Activated CD4-positive, CD25-positive, alpha-beta regulatory T cell (primary cell): ENCODE measurements at regions not wholly inside any gene's neighbourhood (a gene's known extent, or its start where the extent isn't known, plus 50 kb on each side); places are given as distances from the start of the nearest gene placed in this dataset.
A peak's percentile ranks its signal among the peaks of the same experiment; 100 is the strongest.

Experiments used
- DNase-seq, 4 experiments: peaks; one replicate each; lab custom pipeline; 2025; lab: John Stamatoyannopoulos, UW

- DNase-seq: no peak
Observed at GRCh38 chr12:76220980-76221379, 127.2 kb downstream of the BBS10 start.

GRCh38 chr12:76219806-76220205 is 128.4 kb downstream of the BBS10 start:
- no peak for DNase-seq

DNA sequence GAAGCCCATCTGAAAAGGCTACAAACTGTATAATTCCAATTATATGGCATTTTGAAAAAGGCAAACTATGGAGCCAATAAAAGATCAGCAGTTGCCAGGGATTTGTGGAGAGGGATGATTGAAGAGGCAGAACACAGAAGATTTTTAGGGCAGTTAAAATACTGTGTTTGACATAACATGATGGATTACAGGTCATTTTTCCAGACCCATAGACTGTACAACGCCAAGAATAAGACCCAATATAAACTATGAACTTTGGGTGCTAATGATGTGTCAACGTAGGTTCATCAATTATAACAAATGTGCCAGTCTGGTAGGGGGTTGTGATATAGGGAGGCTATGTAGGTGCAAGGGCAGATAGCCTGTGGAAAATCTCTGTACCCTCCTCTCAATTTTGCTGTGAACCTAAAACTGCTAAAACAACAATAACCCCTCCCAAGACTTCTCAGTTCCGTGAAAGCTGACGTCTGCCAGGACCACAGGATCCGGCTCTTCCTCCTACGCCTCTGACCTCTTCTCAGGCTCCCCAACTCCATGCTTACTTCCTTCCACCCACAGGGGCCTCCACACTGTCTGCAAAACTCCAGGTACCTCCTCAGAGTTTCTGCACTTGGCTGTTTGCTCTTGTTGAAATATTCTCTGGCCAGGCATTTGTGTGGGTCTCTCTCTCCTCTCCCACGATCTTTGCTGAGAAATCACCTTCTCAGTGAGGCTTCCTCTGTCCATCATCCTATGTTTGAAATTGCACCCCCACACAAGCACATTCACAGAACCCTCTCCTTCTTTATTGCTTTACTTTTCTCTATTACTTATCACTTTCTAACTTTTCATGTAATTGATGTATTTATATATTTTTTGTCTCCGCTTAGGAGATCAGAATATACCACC is 131.4 kb downstream of the BBS10 start:
- no peak for DNase-seq

DNA sequence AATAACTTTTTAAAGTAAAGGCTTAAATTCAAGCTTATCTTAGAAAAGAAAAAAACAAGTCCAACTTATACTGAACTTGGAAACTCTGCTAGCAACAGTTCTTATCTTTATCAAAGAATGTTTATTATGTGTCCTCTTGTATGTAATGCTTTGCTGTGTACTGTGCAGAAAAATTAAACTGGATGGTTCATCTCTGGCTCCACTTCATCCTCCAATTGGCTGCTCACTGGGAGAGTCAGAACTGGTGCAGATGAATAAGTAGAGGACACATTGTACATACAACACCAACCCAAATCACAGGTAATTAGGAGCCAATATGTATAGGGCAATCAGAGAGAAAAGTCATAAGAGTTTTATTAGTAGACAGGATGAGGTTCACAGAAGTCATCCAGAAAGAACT is 123.6 kb upstream of the NAP1L1 start:
- no peak for DNase-seq

DNA sequence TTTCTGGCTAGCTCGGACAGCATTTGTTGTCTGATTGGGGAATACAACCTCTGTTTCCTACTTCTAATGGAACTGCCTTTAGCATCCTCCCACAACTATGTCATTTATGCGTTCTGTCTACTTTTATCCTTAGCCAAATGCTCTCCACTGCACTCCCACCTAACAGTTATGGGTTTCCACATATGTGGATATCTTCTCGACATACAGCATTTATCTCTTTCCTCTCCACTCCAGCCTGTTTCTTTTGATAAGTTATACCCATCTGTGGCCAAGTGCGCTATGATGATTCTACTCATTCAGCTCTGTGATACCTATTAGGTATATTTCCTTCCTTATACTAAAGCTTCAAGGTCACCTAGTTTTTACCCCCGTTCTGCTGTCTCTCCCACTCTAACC is 122.2 kb upstream of the NAP1L1 start:
- DNase-seq: no peak

DNA sequence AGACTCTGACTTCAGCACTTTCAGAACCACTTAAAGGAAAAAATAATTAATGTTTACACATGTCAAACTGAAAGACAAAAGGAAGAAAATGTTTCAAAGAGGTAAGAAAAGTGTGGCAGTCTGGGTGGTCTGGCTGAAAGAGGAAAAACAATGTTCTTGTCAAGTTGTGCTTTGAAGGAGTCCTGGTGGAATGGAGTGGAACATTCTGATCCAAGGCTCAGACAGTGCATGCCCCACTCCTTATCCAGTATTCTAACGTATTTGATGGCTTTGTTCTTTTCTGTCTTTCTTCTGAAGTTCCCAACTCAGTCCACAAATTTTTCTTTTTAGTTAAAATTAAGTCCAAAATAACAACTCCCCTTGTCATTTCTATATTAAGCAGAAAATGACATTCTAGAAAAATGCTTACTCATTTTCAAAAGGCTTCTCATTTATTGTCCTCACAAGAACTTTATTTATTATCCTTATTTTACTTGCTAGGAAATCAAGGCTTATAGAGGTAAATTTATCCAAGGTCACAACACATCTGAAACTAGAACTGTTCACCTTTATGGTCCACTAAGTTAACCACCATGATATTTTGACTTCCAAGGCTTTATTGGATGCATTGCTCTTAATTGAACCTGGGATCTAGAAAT is 121.7 kb upstream of the NAP1L1 start:
- DNase-seq: no peak

GRCh38 chr12:76202621-76203020 is 118.1 kb upstream of the NAP1L1 start:
- DNase-seq: no peak

DNA sequence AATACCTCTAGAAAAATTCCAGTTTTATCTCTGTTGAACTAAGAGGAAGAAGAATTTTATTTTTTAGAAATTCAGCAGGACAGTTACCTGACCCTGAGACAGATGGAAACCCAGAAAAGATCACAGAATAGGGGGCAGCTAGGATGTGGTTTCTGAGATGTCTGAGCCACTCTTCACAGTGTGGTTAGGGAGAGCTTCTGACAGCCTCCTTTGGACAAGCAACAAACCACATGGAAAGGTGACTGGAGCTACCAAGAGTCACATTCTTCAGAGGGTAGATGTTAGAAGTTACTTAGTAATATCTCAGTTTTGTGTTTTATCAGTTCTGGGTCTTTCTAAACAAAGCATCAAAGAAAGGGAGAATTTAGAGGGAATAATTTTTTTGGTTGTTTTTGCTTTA is 117.3 kb upstream of the NAP1L1 start:
- no peak for DNase-seq

- no peak for DNase-seq
Observed at GRCh38 chr12:76201316-76201715, 116.8 kb upstream of the NAP1L1 start.

DNA sequence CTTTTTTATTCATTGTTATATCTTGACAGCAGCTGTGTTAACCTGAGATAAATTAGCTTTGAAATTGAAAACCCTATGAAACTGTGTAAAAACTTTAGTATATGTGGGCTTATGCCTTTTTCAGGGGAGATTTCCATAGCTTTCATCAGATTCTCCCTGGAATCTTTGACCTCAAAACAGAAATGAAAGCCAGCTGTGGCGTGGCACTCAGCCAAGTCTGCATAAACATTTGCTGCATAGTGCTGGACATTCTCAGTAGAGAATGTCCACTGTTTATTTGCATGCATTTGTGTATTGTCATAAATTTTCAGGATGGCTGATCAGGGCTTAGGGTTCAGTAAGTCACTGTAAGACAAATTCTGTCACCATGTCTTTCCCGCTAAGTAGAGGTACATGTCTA is 115.3 kb upstream of the NAP1L1 start:
- no peak for DNase-seq

DNA sequence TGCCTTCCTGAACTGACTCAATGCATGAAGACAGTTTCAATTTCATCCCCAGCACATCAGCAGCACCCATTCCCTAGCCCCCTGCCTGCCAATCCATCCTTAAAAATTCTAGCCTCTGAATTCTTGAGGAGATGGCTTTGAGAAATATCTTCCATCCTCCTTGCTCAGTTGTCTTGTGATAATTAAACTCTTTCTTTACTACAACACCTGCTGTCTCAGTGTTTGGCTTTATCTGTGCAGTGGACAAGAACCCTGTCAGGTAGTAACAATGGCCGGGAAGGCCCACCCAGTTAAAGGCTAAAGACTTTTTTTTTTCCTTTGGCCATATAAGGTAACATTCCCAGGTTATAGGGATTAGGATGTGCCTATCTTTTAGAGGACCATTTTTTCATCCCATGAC is 114.4 kb upstream of the NAP1L1 start:
- no peak for DNase-seq

GRCh38 chr12:76197283-76197682 is 112.8 kb upstream of the NAP1L1 start:
- DNase-seq: no peak

GRCh38 chr12:76195920-76196319 is 111.4 kb upstream of the NAP1L1 start:
- no peak for DNase-seq

- no peak for DNase-seq
Observed at GRCh38 chr12:76194724-76195123, 110.2 kb upstream of the NAP1L1 start.

GRCh38 chr12:76193961-76194360 is 109.5 kb upstream of the NAP1L1 start:
- DNase-seq: no peak

- DNase-seq: no peak
Observed at GRCh38 chr12:76192416-76192815, 107.9 kb upstream of the NAP1L1 start.

- DNase-seq: no peak
Observed at GRCh38 chr12:76190299-76190698, 105.8 kb upstream of the NAP1L1 start.

GRCh38 chr12:76189851-76190250 is 105.4 kb upstream of the NAP1L1 start:
- DNase-seq: no peak

DNA sequence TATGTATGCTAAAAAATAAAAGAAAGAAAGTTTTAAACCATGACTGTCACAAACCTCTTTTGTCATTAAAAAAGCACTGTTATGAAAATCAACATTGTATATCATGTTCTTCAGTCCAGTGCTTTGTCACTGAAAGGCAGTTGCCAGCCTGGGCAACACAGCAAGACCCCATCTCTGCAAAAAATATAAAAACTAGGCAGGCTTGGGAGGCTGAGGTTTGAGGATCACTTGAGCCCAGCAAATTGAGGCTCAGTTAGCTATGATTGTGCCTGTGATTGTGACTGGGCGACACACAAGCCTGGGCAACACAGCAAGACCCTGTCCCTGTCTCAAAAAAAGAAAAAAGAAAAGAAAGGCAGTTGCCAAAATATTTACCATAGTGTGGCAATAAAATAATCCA is 102.7 kb upstream of the NAP1L1 start:
- no peak for DNase-seq

DNA sequence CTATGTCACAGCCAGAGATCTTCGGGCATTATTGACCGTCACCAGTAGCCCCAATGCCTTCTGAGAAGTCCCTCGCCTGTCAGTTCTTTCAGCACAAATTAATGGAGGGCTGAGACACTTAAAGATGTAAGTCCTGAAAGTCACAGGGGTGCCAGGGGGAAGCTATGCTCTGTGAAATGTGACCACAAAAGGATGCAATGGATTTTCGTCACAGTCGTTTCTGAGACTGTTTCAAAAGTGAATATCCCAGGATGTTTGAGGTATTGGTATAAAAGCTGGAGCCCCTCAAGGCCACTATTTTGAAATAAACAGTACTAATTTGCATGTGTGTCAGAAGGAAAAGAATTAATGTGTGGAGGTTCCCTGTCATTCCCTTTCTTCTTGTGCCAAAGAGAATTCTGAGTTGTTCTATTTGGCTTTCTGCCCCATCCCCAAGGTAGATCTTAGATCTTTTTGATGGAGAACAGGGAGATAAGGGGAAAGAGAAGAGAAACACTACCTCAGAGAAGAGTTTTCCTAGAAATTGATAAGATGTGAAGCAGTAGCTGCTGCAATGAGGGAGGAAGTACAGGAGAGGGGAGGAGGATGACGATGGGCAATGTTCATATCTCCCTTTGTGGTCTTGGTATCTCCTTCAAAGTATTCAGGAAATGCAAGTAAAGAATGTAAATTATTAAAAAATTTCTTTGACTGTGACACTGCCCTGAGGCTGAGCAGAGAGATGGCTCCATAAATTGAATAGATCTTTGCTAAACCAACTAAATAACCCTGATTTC is 101.8 kb upstream of the NAP1L1 start:
- DNase-seq: no peak

- DNase-seq: peak in 2 of 4 experiments; percentile 3
Observed at GRCh38 chr12:76183459-76184186, 99.1 kb upstream of the NAP1L1 start.
